ENCODE measurements at regions not wholly inside any gene's neighbourhood (a gene's known extent, or its start where the extent isn't known, plus 50 kb on each side); places are given as distances from the start of the nearest gene placed in this dataset.

DNA sequence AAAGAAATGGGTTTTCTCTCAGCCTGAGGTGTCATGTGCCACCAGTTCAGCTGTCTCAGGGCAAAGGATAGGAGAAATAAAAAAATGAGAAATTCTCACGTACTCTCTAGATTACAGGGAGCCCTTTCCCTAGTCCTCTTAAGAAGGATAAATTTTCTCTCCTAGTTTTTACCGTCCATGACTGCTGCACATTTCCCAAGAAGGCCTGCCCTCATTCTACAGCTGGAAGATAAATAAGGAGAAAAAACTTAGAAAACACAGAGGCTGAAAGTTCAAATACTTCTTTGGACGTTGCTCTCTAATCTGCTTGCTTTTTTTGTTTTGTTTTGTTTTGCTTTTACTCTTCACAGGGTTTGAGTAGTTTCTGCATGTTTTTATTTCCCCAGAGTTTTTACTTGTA, 211.9 kb downstream of the DCAF12L2 start:
- ChIA-PET CTCF (ENCODE audit: low intra/inter-chr PET ratio, low total read pairs) (no interaction called here), POLR2A (no interaction called here)
- BruUV-seq (replicated peaks) = no TSS peak
- no peak for DNase-seq (ENCODE audit: low spot score)
- FAIRE-seq = no peak
- Histone ChIP-seq H3K36me3 (replicated peaks in 1 of 2; ENCODE audit: control insufficient read depth in 1 of 2, insufficient read depth in 2 of 2, low read length in 2 of 2) (no peaks in the 10 kb centered on the region), H3K27ac (ENCODE audit: extremely low read length, insufficient read depth, low read length) (no peak overlapping the region), H3K4me3 (replicated peaks in 1 of 3; ENCODE audit: insufficient read depth in 1 of 3, low read depth in 2 of 3, low read length in 3 of 3) (no peak overlapping the region), H3K27me3 (ENCODE audit: control insufficient read depth in 1 of 2, insufficient read depth in 2 of 2, low read length in 2 of 2) (no peaks in the 10 kb centered on the region), H3K9me3 (ENCODE audit: low read length) (peaks cover 20% of the 10 kb centered on the region), H3K4me2 (ENCODE audit: low read depth, low read length) (no peak overlapping the region), H4K20me1 (ENCODE audit: insufficient read depth, low read length) (no peaks in the 10 kb centered on the region), H3K79me2 (ENCODE audit: insufficient read depth, low read length) (no peaks in the 10 kb centered on the region), H3K4me1 (ENCODE audit: insufficient read depth, low read length) (no peaks in the 10 kb centered on the region), H2AFZ (ENCODE audit: low read length) (no peak overlapping the region), H3K9ac (ENCODE audit: insufficient read depth, low read depth, low read length) (no peak overlapping the region)
- in situ Hi-C loops (cut with HindIII; ENCODE audit: extremely low pct_ligation_motif_present, low pct_unique_long_range_greater_than_20kb) = no loop called here
- TF ChIP-seq, protein P1, sequence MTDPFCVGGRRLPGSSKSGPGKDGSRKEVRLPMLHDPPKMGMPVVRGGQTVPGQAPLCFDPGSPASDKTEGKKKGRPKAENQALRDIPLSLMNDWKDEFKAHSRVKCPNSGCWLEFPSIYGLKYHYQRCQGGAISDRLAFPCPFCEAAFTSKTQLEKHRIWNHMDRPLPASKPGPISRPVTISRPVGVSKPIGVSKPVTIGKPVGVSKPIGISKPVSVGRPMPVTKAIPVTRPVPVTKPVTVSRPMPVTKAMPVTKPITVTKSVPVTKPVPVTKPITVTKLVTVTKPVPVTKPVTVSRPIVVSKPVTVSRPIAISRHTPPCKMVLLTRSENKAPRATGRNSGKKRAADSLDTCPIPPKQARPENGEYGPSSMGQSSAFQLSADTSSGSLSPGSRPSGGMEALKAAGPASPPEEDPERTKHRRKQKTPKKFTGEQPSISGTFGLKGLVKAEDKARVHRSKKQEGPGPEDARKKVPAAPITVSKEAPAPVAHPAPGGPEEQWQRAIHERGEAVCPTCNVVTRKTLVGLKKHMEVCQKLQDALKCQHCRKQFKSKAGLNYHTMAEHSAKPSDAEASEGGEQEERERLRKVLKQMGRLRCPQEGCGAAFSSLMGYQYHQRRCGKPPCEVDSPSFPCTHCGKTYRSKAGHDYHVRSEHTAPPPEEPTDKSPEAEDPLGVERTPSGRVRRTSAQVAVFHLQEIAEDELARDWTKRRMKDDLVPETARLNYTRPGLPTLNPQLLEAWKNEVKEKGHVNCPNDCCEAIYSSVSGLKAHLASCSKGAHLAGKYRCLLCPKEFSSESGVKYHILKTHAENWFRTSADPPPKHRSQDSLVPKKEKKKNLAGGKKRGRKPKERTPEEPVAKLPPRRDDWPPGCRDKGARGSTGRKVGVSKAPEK (CRISPR knock-in tag; IDR thresholded peaks at IDR 0.05; ENCODE audit: borderline replicate concordance) = no peak
- TF ChIP-seq, protein P2, sequence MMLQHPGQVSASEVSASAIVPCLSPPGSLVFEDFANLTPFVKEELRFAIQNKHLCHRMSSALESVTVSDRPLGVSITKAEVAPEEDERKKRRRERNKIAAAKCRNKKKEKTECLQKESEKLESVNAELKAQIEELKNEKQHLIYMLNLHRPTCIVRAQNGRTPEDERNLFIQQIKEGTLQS (CRISPR knock-in tag; IDR thresholded peaks at IDR 0.05) = no peak
- TF ChIP-seq ZNF224 (CRISPR knock-in tag; IDR thresholded peaks at IDR 0.05) (no peak), ZNF101 (CRISPR knock-in tag; IDR thresholded peaks at IDR 0.05; ENCODE audit: borderline replicate concordance, low read depth) (no peak), FOSL2 (CRISPR knock-in tag; IDR thresholded peaks at IDR 0.05) (no peak), ZNF383 (CRISPR knock-in tag; IDR thresholded peaks at IDR 0.05; ENCODE audit: borderline replicate concordance) (no peak), SOX13 (IDR thresholded peaks at IDR 0.05) (no peak), SOX13 (CRISPR knock-in tag; conservative IDR thresholded peaks at IDR 0.05 in 1 of 2, IDR thresholded peaks at IDR 0.05 in 1 of 2) (no peak), ZNF33B (CRISPR knock-in tag; IDR thresholded peaks at IDR 0.05) (no peak), HOXA5 (CRISPR knock-in tag; IDR thresholded peaks at IDR 0.05) (no peak)
- TF ChIP-seq, protein P3, sequence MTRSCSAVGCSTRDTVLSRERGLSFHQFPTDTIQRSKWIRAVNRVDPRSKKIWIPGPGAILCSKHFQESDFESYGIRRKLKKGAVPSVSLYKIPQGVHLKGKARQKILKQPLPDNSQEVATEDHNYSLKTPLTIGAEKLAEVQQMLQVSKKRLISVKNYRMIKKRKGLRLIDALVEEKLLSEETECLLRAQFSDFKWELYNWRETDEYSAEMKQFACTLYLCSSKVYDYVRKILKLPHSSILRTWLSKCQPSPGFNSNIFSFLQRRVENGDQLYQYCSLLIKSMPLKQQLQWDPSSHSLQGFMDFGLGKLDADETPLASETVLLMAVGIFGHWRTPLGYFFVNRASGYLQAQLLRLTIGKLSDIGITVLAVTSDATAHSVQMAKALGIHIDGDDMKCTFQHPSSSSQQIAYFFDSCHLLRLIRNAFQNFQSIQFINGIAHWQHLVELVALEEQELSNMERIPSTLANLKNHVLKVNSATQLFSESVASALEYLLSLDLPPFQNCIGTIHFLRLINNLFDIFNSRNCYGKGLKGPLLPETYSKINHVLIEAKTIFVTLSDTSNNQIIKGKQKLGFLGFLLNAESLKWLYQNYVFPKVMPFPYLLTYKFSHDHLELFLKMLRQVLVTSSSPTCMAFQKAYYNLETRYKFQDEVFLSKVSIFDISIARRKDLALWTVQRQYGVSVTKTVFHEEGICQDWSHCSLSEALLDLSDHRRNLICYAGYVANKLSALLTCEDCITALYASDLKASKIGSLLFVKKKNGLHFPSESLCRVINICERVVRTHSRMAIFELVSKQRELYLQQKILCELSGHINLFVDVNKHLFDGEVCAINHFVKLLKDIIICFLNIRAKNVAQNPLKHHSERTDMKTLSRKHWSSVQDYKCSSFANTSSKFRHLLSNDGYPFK (CRISPR knock-in tag; IDR thresholded peaks at IDR 0.05; ENCODE audit: borderline replicate concordance) = no peak
- TF ChIP-seq, protein P4, sequence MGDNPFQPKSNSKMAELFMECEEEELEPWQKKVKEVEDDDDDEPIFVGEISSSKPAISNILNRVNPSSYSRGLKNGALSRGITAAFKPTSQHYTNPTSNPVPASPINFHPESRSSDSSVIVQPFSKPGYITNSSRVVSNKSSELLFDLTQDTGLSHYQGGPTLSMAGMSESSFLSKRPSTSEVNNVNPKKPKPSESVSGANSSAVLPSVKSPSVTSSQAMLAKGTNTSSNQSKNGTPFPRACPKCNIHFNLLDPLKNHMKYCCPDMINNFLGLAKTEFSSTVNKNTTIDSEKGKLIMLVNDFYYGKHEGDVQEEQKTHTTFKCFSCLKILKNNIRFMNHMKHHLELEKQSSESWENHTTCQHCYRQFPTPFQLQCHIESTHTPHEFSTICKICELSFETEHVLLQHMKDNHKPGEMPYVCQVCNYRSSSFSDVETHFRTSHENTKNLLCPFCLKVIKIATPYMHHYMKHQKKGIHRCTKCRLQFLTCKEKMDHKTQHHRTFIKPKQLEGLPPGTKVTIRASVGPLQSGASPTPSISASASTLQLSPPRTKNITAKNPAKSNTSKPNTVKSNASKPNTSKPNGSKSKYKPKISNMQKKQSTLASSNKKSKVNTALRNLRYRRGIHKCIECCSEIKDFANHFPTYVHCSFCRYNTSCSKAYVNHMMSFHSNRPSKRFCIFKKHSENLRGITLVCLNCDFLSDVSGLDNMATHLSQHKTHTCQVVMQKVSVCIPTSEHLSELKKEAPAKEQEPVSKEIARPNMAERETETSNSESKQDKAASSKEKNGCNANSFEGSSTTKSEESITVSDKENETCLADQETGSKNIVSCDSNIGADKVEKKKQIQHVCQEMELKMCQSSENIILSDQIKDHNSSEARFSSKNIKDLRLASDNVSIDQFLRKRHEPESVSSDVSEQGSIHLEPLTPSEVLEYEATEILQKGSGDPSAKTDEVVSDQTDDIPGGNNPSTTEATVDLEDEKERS (CRISPR knock-in tag; IDR thresholded peaks at IDR 0.05) = no peak
- intact Hi-C loops (cut with micrococcal nuclease; ENCODE audit: unreplicated experiment) = no loop called here
- ATAC-seq = no peak
- WGBS (ENCODE audit: low lambda C conversion rate) = 0% methylated on average over 3 of the region's 3 CpGs
